ENCODE measurements at regions not wholly inside any gene's neighbourhood (a gene's known extent, or its start where the extent isn't known, plus 50 kb on each side); places are given as distances from the start of the nearest gene placed in this dataset.

GRCh38 chr16:80356365-80356764 lies 184.4 kb upstream of the DYNLRB2 start:
- CTCF ChIA-PET, result no interaction called here
- no peak overlapping the region for H3K9ac ChIP-seq (replicated peaks; ENCODE audit: extremely low read depth, insufficient read depth, low read length)
- H3K27me3 ChIP-seq (ENCODE audit: control insufficient read depth in 2 of 2, insufficient read depth in 2 of 2, low read length in 2 of 2), result no peaks in the 10 kb centered on the region
- POLR2A ChIA-PET, result no interaction called here
- H3K9me3 ChIP-seq (replicated peaks; ENCODE audit: control insufficient read depth, insufficient read depth, low read length), result no peaks in the 10 kb centered on the region
- no peak overlapping the region for H3K4me3 ChIP-seq (replicated peaks in 1 of 3; ENCODE audit: insufficient read depth in 1 of 3, low read depth in 1 of 3, low read length in 3 of 3)
- H3K79me2 ChIP-seq (ENCODE audit: control insufficient read depth, insufficient read depth, low read length), result no peaks in the 10 kb centered on the region
- FAIRE-seq, result no peak
- no TSS peak for BruUV-seq (replicated peaks)
- no peaks in the 10 kb centered on the region for H3K4me1 ChIP-seq (ENCODE audit: control insufficient read depth, extremely low read depth, insufficient read depth, low read length)
- H3K9me1 ChIP-seq (replicated peaks; ENCODE audit: control insufficient read depth, extremely low read depth, insufficient read depth, low read length), result no peaks in the 10 kb centered on the region
- intact Hi-C loops (cut with micrococcal nuclease), result no loop called here
- dilution Hi-C loops (cut with MboI; ENCODE audit: extremely low pct_ligation_motif_present, low sequenced_read_pairs), result no loop called here
- H3K27ac ChIP-seq (ENCODE audit: insufficient read depth, low read depth, low read length), result no peak overlapping the region
- no peak for DNase-seq (ENCODE audit: low read depth, low spot score)
- H4K20me1 ChIP-seq (replicated peaks; ENCODE audit: control insufficient read depth, extremely low read depth, insufficient read depth, low read length), result no peaks in the 10 kb centered on the region
- H2AFZ ChIP-seq (ENCODE audit: low read depth, low read length), result no peak overlapping the region
- H3K4me2 ChIP-seq (ENCODE audit: insufficient read depth, low read length), result no peak overlapping the region
- no peaks in the 10 kb centered on the region for H3K36me3 ChIP-seq (ENCODE audit: control insufficient read depth in 2 of 2, extremely low read depth in 1 of 2, insufficient read depth in 2 of 2, low read length in 2 of 2)
- no peak for TF ChIP-seq MAX (IDR thresholded peaks at IDR 0.05; ENCODE audit: insufficient read depth, insufficient read length)
- no peak for TF ChIP-seq MYC (IDR thresholded peaks at IDR 0.05; ENCODE audit: low read depth, low read length)
- TF ChIP-seq EZH2 (IDR thresholded peaks at IDR 0.05; ENCODE audit: borderline replicate concordance, low read depth, low read length, severe bottlenecking), result no peak
- TF ChIP-seq CTCF (IDR thresholded peaks at IDR 0.05; ENCODE audit: extremely low read depth in 1 of 2, insufficient read depth in 1 of 2, low read depth in 1 of 2, low read length in 2 of 2), result no peak
- no peak for TF ChIP-seq GATA2 (IDR thresholded peaks at IDR 0.05; ENCODE audit: insufficient read depth, insufficient read length, low read depth, low read length)
- no peak for TF ChIP-seq JUN (IDR thresholded peaks at IDR 0.05; ENCODE audit: borderline replicate concordance, insufficient read depth, insufficient read length, low read depth)
- TF ChIP-seq POLR2A (IDR thresholded peaks at IDR 0.05; ENCODE audit: low read depth, low read length), result no peak
- TF ChIP-seq FOS (IDR thresholded peaks at IDR 0.05; ENCODE audit: borderline replicate concordance, insufficient read depth, low read length), result no peak
- no peak for TF ChIP-seq POLR2AphosphoS5 (IDR thresholded peaks at IDR 0.05; ENCODE audit: insufficient read depth, low read depth, low read length)

Measured in endothelial cell of umbilical vein (primary cell).